SKM-1 treated with dmso at 0.1 percent for 144 hours (cell line): ENCODE measurements at regions not wholly inside any gene's neighbourhood (a gene's known extent, or its start where the extent isn't known, plus 50 kb on each side); places are given as distances from the start of the nearest gene placed in this dataset.
"Not testable (repeated sequence)": the region's sequence is repeated elsewhere in the genome, so short reads cannot be mapped to it uniquely, and the experiment has no call there.

Experiments used
- DNase-seq: peaks from one replicate; lab custom pipeline; 2025; ENCODE audit not compliant: unreplicated experiment; lab: John Stamatoyannopoulos, UW

GRCh38 chr1:184820956-184821355, 66.3 kb upstream of the EDEM3 start:
- no peak for DNase-seq

DNA sequence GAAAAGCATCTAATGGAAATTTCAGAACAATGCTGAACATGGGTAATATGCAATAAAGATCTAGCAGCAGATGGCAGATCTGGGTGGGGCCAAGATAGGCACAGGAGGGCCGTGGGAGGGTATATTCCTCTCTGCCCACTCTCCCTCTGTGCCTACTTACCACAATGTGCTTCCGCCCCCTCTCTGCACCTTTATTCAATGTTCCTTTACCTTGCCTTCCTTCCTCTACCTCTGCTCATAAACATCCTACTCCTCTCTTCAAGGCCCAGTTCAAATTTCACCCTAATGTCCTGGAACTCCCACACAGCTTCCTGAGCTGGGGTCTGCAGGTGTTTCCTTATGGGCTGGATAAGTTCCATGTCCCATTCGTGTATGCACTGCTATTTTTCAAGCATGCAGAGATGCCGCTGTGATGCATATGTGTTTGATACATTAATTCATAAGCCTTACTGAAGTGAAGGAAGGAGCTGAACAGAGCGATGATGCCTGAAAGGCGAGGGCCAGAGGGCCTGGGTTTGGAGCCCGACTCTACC, 65.6 kb upstream of the EDEM3 start:
- DNase-seq, result no peak

GRCh38 chr1:184818646-184819045, 64.0 kb upstream of the EDEM3 start:
- DNase-seq, result no peak

- not testable (repeated sequence) for DNase-seq
These were observed 62.3 kb upstream of the EDEM3 start for GRCh38 chr1:184817003-184817402.

- no peak for DNase-seq
These were observed 59.0 kb upstream of the EDEM3 start for GRCh38 chr1:184813528-184814089.

DNA sequence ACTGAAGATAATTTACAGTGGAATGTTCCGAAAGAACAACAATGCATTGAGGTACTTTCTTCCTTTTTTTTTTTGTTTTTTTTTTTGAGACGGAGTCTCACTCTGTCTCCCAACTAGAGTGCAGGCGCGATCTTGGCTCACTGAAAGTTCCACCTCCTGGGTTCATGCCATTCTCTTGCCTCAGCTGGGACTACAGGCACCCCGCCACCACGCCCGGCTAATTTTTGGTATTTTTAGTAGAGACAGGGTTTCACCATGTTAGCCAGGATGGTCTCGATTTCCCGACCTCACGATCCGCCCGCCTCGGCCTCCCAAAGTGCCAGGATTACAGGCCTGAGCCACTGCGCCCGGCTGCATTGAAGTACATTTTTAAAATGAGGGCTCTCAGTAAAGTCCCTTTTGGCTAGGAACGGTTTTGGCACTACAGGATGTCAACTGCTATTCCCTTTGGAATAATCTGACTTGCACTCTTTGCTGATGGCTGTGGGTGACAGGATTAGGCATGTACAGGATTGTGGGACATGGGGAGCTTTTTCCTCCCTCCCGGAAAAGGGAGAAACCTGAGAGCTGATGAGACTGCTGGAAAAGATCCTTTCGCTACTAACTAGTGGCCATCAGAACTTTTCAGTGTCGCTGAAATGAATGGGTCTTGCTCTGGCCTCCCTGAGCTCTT, 56.9 kb upstream of the EDEM3 start:
- DNase-seq, result no peak

- no peak for DNase-seq
These were observed 56.2 kb upstream of the EDEM3 start for GRCh38 chr1:184810735-184811343.

GRCh38 chr1:184806296-184806721, 51.7 kb upstream of the EDEM3 start:
- DNase-seq, result peak; percentile 100

- DNase-seq, result peak; percentile 94
These were observed 51.1 kb upstream of the EDEM3 start for GRCh38 chr1:184805667-184806295.
